GM19328 (cell line): ENCODE measurements at regions not wholly inside any gene's neighbourhood (a gene's known extent, or its start where the extent isn't known, plus 50 kb on each side); places are given as distances from the start of the nearest gene placed in this dataset.
"Not testable (repeated sequence)": the region's sequence is repeated elsewhere in the genome, so short reads cannot be mapped to it uniquely, and the experiment has no call there.

Source experiments
- ATAC-seq: cut with Tn5 transposase; IDR thresholded peaks from one replicate; pipeline ENCODE4 v1.9.1; 2021; ENCODE audit warnings: mild to moderate bottlenecking, moderate library complexity; ENCODE audit not compliant: unreplicated experiment

DNA sequence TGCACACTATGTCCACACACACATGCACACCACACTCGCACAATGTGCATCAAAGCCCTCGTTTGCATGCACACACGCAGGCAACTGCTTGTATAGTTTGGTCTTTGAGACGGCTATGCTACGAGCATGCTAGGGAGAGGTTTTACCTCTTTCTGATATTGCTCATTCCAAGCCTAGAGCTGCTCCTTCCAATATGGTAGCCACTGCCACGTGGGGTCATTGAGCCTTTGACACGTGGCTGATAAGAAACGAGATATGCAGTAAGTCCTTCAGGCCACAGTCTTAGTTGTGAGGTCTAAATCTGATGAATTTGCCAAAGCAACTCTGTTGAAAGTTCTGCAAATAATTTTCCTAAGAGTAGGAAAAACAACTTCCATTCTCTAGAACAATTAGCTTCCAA, 204.4 kb downstream of the KLF6 start:
- no peak for ATAC-seq

DNA sequence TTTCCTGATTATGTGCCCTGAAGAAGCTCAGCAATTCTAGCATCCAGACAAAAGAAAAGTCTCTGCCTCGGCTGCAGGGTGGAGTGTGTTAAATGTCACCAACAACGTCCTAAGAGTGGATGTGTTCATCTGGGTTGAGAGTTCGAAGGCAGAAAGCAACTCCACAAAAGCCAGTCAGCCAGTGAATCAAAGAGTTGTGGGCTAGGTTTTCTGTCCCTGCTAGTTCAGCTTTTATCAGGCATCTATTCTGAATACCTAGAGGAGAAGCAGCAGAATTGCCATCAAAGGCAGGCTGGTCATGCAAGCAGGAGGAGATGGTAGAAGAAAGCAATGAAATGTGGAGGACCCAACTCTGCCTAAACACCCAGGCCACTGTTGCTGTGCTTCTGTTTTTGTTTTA, 205.2 kb downstream of the KLF6 start:
- ATAC-seq: no peak

DNA sequence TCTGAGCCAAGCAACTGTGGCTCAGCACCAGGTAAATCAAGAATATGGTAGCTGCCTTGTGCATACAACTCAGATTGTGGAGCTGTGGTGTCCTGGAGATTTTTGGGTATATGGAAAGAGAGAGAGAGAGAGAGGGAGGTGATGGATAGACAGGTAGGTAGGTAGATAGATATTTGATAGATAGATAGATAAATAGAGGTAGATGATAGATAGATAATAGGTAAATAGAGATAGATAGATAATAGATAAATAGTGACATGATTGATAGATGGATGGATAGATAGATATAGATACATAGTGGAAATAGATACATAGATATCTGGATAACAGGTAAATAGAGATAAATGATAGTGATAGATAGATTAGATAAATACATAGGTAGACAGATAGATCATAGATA, 206.3 kb downstream of the KLF6 start:
- no peak for ATAC-seq

GRCh38 chr10:3578159-3578558, 206.8 kb downstream of the KLF6 start:
- no peak for ATAC-seq

DNA sequence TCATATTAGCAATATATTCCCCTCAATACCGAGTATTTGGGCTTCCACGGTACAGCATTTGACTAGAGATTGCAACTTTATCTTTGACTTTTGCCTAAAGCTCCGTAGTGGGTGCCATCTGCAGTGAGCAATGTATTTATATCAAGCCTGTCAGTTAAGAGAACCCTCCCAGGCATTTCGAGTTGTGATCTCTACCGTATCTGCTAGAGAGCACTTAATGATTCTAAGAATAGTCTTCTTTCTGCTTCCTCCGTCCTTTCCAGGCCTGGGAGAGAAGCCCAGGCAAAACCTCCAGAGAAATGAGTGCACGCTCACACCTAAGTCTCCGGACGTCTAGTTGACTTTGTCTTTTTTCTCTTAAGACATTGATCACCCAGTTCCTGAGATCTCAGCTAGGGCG, 210.6 kb downstream of the KLF6 start:
- no peak for ATAC-seq

- no peak for ATAC-seq
Observed at GRCh38 chr10:3573498-3573897, 211.5 kb downstream of the KLF6 start.

- no peak for ATAC-seq
Observed at GRCh38 chr10:3571310-3571825, 213.6 kb downstream of the KLF6 start.

DNA sequence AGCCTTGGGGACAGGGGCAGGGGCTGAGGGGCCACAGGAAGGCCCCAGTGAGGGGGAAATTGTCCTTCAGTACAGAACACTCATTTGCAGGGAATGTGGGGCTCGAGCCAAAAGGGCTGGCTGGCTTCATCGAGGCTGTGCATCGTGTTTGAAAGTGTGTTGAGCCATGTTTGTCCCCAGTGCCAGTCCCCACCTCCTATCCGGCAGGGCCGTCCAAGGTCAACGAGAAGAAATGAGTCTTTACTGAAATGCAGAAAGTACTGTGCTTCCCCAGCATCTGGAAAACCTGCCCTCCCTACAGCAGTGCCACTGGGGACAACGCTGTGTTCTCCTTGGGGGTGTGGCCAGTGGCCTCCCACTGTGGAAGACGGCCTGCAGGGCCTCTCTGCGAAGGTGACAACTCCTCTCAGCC, 214.1 kb downstream of the KLF6 start:
- ATAC-seq: no peak

GRCh38 chr10:3570131-3570729, 214.8 kb downstream of the KLF6 start:
- no peak for ATAC-seq

DNA sequence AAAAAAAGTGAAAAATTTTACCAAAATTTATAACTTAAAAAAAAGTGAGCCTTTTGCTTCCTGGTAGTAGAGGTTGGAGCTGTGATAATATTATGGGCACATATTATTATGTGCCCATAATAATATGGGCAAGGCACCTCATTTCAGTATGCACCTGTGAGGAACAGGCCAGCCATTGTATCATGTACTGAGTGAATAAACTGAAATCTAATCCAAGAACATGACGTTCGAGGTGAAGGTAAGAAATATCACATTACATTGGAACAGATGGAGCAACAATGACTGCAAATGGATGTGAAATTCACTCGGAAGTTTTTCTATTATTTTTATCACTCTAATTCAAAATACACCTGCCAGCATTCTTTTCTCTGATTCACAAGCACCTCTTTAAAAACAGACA, 216.0 kb downstream of the KLF6 start:
- ATAC-seq: no peak

GRCh38 chr10:3568392-3568791, 216.6 kb downstream of the KLF6 start:
- ATAC-seq: no peak

- ATAC-seq: no peak
Observed at GRCh38 chr10:3567291-3567963, 217.6 kb downstream of the KLF6 start.

- ATAC-seq: no peak
Observed at GRCh38 chr10:3566627-3567026, 218.4 kb downstream of the KLF6 start.

GRCh38 chr10:3564346-3565002, 220.5 kb downstream of the KLF6 start:
- no peak for ATAC-seq

- ATAC-seq: no peak
Observed at GRCh38 chr10:3563298-3563697, 221.7 kb downstream of the KLF6 start.

GRCh38 chr10:3560628-3561027, 224.4 kb downstream of the KLF6 start:
- ATAC-seq: not testable (repeated sequence)

GRCh38 chr10:3559527-3559926, 225.5 kb downstream of the KLF6 start:
- ATAC-seq: no peak

DNA sequence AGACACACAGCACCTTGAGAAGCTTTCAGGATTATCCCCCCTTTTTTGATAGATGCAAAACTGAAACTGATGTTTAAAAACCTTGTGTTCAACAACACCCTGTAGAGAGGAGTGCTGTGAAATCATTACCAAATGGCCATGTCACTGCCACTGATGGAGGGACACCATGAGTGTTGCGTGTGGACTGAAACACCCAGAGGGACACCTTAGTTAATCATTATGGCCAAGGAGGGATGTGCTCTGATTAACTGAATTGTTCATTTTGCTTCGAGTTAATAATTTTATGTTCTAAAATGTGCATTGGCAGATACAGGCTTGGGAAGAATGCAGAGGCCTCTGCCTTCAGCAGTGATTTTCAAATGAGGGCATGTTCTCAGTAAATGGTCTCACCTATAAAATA, 226.0 kb downstream of the KLF6 start:
- ATAC-seq: no peak

DNA sequence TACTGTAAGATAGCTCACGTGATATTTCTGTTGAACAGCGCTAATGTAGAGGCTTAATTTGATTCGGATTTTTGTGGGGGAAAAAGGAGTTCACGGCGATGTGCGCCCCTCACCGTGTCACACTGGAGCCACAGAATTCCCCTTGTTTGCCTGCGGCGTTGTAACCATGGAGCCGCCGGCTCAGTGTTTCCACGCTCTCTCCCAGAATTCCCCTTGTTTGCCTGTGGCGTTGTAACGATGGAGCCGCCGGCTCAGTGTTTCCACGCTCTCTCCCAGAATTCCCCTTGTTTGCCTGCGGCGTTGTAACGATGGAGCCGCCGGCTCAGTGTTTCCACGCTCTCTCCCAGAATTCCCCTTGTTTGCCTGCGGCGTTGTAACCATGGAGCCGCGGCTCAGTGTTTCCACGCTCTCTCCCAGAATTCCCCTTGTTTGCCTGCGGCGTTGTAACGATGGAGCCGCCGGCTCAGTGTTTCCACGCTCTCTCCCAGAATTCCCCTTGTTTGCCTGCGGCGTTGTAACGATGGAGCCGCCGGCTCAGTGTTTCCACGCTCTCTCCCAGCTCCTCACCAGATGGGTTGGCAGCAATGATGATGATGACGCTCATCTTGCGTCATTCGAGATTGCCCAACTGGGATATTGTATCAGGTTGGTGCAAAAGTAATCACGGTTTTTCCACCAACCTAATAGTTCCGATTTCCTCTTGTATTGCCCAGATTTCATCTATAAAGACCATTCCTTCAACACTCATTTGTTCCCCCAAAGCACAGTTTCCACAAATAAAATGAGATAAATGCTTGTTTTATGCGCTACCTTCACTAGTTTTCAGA, 228.6 kb downstream of the KLF6 start:
- not testable (repeated sequence) for ATAC-seq

GRCh38 chr10:3554121-3554522, 230.9 kb downstream of the KLF6 start:
- no peak for ATAC-seq

- no peak for ATAC-seq
Observed at GRCh38 chr10:3552281-3552680, 232.7 kb downstream of the KLF6 start.
